Left lobe of liver (tissue), 2 donors: ENCODE measurements at regions not wholly inside any gene's neighbourhood (a gene's known extent, or its start where the extent isn't known, plus 50 kb on each side); places are given as distances from the start of the nearest gene placed in this dataset.

Source experiments
- ATAC-seq: fragments of 200-7000 bp; cut with Tn5 transposase; one replicate; pipeline ENCODE4 v1.9.1; 2020; ENCODE audit warnings: mild to moderate bottlenecking, moderate library complexity
- DNase-seq: peaks from one replicate; pipeline ENCODE4 v3.0.0-alpha.2; 2020; ENCODE audit warnings: low spot score
- donor health status: DM: no; HTN: no; CAD: no; lungs with moderate emphysema.
- donor health status: DM: no; HTN: yes; CAD: no.

DNA sequence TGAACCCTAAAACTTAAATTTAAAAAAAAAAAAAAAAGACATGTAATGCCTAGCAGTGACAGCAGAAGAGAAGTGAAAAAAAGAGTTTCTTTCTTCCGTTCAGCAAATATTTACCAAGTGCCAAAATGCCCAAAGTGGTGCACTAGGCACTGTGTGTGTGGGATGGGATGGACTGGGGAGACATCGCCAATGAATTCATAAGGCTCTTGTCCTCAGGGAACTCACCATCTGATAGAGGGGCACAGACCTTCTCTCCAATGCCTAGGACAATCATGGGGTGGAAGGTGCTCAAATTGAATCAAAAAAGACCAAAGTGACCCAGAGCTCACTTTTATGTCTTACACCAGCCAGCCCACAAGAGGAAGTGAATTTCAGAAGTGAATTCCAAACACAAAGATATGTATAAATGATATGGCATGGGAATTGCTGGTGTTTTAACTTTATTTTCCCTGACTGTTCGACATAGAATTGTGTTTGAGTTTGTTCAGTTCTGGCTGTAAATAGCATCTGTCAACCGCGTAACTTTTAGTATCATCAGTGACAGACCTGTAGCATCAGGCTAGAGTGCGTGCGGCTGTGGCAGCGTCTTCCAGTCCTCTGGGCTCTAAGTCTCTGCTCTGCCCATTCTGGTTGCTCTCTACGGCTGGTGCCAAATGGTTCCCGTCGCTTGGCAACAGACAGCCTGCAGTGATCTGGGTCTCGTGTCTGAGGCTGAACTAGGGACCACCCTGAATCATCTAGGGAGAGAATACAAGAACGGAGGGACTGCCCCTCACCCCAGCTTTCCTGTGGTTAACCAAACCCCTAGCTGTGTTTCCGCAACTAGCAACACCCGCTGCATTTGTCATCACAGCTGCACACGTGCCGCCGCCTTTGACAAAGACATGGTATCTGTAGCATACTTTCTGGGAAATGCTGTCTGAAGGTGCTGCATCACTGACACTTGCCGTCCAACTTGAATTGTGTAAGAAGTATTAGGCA lies 154.0 kb upstream of the THBS1 start:
- DNase-seq (no peak), ATAC-seq (no peak)

DNA sequence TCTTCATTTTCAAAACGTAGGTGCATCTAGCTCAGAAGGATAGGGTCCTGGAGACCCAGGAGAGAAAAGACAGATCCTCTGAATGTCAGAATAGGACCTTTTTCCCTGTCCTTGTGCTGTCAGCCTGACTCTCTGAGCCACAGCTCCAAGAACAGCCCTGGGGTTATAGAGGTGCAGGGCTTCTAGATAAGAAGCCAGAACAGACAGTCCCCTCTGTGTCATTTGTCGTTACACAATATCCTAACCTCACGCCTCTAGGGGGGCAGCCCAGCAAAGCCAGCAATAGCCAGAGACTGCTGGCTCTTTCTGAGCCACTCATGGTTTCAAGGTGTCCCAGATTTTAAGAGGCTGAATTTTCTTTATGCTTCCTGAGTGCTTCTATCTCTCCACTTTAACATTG lies 153.2 kb upstream of the THBS1 start:
- DNase-seq (no peak), ATAC-seq (peak; percentile 45)

DNA sequence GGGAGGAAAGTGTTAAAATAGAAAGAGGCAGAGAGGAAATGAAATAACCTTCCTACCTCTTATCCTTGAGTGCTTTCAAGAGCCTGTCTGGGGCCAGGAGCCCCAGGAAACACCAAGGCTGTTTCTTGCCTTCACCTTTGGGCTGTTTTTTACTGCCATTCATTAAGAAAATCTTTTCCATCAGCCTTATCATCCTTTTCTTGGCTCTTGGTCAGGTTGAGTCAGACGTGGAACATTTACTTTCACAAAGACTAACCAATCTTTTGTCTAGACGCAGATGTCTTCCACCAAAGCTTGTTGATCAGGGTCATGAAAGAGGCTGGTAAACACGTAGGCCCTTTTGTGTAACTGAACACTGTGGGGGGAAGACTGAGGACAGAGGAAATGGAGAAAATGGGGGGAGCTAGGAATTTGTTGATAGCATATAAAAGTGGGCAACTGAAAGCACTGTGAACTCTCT lies 151.0 kb upstream of the THBS1 start:
- no peak for DNase-seq
- no peak for ATAC-seq

DNA sequence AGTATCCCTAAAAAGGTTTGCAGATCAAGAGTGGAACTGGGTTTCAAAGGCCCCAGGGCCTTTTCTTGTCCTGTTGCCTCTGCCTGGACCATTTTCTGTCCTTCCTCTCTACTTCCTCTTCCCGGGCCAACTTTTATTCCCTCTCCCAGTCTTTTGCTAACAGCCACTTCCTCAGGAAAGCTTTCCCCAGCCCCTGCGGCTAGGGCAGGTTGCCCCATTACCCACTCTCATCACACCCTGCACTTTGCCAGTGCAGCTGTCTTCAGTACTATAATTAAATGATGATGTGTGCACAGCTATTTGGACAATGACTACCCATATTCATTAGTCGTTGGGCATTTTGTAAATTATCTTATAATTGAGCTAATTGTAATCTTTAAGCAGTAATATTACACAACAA lies 150.5 kb upstream of the THBS1 start:
- ATAC-seq (no peak), DNase-seq (no peak)

DNA sequence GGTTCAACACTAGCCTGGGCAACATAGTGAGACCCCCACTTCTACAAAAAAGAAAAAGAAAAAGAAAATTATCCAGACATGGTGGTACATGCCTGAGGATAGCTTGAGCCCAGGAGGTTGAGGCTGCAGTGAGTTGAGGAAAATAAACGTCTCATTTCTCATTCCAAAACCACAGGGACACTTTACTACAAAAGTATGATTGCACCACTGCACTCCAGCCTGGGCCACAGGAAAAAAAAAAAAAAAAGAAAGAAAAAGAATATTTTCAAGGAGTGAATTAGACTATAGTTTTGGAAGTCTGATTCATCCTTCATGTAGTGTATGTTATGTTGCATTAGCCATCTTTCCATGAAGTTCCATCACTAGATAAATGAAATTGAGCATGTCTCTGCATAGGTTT lies 149.5 kb upstream of the THBS1 start:
- ATAC-seq, result no peak
- DNase-seq, result no peak

DNA sequence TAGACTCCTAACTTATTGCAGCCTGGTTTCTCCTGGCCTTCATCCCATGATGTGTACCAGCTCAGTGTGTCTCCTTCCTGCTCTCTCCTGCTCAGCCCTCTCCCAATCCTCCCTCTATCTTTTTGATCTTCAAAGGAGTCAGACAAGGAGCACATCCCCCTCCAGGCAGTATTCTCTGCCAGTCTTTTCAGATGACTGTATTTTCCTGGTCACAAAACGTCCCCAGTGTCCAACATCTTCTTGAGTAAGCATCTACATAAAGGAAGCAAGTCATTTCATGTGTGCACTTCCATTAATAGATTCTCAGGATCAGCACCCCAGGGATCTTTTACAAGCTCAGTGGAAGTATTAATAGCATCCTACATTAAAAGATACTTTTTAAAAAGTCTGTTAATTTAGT lies 148.9 kb upstream of the THBS1 start:
- ATAC-seq, result no peak
- DNase-seq, result no peak

DNA sequence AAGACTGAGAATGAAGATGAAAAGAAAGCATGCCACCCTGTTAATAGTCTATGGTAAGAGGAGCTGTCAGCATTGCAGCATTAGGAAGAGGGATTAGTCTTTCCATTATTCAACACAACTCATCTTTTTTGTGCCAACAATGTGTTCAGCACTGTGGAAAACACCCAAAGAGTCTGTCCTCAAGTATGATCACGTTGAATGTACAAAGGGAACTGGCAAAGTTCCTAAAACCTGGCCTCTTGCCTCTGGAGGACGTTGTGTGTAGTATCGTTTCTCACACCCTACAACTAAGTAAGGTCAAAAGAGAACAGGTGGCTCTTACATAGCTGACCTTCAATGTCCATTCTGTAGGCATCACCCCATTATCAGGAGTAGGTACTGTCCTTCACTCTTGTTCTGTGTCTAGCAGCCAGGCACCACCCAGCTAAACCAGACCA lies 147.9 kb upstream of the THBS1 start:
- DNase-seq, result no peak
- no peak for ATAC-seq

DNA sequence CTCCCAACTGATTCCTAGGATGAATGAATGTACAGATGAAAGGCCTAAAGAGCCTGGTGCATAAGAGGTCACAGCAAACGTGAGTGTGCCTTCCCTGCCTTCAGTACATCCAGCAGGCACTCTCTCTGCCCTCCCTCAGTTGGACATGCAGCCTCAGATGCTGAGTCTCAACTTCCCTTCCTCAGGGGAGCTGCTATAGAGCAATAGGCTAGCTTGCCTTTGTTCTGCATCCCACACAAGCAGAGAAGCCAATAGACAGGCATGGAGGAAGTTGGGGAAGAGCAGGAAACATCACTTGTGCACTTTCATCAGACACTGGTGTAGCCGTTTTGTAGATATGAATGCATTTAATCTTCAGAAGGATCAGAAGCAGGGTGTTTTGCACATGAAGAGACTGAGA lies 147.5 kb upstream of the THBS1 start:
- DNase-seq (no peak), ATAC-seq (no peak)

DNA sequence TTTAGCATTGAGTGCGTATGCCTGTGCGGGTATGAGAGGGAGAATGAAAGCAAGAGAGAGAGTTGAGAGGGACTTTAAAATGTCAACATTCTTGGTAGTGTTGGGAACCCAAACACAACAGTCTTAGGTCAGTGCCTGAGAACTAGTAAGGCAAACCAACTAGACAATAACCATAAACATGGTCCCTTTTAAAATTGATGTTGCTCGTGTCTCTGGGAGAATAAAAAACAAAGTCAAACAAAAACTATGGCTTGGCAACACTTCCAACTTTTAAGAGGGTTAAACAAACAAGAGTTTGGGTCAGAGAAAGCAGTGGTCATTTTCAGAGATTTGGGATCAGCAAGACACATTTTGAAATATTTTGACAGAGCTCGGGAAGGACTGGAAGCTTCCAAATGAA lies 146.7 kb upstream of the THBS1 start:
- no peak for DNase-seq
- ATAC-seq, result no peak

DNA sequence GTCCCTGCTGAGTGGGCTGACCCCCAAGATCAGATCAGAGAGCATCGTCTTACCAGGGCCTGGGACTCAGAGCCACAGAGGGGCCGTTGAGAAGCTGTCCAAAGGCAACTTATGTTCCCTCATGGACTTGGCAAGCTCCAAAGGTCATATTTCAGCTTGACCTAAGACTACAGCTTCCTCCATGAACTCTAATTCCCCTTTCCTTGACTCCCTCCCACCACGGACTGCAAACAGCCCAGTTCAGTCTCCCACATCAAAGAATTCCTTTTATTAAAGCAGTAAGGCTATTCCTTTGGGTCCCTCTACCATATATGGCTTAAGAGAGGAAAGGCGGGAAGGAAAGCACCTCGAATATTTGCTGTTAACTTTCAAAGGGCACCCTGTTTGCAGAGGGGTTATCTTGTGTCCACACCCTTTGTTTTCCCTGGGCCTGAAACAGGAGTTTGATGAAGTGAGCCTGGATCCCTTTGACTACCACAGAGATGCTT lies 146.1 kb upstream of the THBS1 start:
- DNase-seq, result no peak
- peak; percentile 47 for ATAC-seq

DNA sequence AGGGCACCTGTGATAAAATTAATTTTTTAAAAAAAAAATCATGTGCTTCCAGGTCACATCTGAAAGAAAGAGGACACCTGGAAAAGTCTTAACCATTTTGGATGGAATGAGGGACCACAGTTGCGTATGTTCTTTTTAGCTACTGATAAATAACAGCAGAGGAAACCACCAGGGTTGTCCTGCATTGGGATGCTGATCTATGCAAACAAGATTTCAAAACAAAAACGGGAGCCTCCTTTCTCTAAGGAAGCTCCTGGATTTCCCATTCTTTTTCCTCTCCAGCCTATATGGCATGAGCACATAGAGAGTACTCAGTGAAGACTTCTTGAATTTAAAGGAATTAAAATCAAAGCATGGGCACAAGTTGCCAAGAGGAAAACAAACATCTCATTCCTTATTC lies 145.6 kb upstream of the THBS1 start:
- DNase-seq, result no peak
- no peak for ATAC-seq

DNA sequence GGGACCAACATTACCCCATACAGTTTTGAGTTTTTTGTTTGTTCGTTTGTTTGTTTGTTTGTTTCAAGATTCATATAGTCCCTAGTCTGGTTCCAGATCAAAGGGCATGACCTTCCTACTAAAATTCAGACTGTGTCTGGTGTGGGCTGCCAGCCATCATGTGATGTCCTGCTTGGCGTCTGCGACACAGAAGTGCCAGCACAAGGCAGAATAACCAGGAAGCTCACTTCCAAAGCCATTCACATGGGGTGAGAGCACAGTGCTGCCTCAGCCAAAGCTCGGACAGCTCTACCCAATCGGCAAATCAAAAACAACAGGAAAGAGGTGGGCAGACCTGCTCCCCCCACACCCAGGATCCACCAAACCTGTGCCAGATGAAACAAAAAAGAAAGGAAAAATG lies 142.6 kb upstream of the THBS1 start:
- DNase-seq, result no peak
- peak; percentile 37 for ATAC-seq

DNA sequence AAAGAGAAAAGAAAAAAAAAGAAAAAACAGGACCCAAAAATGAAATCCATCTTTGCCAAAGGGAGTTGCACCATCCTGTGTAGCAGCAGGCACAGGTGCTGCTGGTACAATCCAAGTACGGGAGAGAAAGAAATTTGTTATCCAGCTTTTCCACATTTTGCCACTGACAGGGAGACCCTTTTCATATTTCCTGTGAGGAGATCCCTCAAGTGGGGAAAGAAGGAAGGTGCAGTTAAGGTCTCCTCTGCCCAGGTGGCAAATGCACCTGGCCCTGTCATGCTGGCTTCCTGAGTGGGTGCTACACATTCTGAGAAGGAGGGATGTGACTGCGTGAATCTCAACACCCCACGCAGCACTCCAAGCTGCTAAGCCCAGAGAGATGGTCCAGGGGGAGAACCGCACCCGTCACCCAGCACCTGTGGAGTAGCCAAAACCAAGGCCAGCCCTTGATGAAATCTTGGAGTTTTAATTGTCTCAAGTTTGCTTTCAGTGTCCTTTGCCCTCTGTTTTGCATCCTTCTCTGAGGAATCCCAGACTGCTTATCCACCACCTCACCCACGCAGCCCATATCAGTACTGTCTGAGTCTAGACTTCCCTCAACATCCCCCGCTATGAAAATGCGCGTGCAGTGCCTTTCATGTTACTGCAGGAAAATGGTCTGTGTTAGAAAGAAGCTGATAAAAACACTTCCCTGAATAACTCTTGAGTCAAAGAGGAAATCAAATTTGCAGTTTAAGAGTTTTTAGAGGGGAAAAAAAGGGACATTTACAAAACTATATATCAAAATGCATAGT lies 141.9 kb upstream of the THBS1 start:
- ATAC-seq, result peak; percentile 18
- no peak for DNase-seq

DNA sequence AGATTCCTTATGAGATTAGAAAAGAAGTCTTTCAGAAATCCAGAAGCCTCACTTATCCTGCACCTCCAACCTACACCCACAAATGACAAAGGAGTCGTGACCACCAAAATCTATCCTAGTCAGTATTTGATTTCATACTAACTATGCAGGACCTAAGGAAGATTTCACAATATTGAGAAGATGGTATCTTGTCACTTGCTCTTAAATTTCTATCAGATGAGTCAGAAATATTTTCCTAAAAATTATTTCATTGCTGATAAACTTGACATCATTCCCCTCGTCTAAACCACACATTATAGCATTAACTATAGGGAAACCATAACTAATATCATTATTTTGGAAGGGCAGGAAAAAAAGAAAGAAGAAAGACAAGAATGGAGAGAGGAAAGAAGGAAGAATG lies 138.0 kb upstream of the THBS1 start:
- ATAC-seq, result no peak
- DNase-seq, result no peak

DNA sequence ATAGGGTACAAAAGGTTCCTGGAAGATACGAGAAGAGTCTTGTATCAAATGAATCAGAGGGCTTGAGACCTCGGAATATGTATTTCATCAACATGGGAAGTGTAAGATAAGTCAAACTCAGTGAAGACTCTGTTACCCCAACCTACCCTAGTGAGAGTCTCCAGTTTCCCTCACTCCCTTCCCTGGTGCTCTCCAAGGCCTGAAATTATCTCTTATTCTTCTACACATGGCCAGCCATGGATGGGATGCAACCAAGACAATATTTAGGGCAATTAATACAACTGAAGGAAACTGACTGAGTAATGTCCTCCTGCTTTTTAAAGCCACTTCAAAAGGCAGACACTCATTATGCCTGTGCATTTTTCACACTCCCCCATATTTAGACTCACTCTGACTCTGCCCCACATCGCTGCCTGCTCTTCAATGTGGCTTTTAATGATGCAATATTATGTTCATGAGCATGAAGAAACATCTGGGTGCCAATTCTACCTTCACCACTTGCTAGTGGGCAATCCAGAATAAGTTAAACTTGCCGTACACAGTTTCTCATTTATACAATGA lies 137.1 kb upstream of the THBS1 start:
- no peak for DNase-seq
- ATAC-seq, result no peak

DNA sequence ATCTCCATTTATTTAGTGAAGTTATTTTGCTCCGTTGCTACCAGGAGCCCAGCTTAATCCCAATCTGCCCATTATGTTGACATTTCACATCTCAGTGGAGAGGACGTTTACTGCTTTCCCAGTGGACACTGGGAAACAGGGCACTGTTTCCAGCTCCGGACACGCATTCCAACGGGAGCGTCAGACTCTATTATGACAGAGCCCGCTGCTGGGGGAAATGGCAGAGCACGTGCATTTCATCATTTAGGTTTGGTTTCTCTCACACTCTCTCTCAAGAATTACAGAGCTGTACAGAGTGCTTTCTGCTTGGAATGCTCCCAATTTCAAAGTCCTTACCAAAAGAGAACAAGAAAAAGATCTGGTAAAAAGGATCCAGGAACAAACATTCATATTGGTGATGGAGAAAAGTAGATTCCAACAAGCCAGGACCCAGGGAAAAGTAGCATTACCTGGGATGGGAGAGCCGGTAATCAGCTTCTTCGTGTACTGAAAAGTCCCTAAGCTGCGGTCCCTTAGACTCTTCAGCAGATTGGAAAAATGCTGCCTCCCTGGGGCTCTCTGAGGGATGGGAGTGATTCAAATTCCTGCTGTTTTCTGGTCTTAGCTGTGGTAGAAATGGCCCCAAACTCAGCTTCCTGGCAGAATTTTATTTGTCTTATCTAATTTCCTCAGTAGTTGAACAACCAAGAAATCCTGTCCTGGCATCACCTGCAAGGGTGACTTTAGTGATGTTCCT lies 136.0 kb upstream of the THBS1 start:
- no peak for ATAC-seq
- DNase-seq, result no peak

DNA sequence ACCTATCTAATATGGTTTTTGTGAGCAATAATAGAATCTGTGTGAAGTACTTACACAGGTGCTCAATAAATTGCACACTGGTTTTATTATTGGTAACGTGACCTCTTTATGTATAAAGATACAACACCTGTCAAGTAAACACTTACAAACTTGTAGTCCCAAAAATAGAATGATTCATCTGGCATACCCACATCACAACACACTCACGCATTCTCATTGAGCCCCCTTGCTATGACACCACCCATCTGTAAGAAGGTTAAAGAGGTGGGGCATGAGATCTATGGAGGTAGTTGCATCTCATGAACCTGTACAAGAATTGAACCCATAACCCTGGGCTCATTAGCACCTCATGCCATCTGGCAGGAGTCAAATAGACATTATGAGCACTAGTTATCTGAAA lies 134.9 kb upstream of the THBS1 start:
- ATAC-seq, result no peak
- DNase-seq, result no peak

DNA sequence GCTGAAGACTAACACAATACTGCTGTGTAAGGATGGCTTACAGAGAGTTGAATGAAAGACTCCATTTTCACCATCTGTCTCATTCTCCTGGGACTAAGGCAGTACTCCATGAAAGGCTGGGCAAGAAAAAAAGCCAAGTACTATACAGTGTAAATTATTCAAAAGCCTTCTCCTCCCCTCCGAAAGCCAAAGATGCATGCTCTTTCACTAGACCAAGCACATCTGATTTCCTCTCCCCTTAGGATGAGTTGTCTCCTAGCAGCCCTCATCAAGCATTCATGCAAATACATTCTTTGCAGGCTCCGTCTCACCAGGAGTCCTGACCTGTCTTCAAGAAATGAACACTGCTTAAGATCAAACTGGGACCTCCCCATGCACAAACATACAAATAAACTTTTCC lies 133.5 kb upstream of the THBS1 start:
- ATAC-seq, result no peak

DNA sequence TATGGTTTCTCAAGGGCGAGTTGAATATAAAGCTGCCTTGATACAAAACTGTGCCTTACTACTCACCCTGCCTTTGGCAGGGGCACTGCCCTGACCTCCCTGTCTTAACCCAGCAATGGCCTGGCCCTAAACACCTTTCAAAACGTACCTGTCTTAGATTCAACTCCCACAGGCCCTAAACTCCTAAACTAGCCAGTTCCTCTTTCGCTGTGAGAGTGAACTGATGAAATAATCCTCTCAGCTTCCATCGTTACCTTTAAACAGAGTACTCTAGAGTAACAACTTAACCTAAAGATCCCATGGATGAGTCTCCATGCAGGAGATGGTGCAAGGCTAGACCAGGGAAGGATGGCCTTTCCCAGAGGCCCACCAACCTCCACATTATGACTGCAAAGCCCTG lies 133.0 kb upstream of the THBS1 start:
- ATAC-seq (no peak), DNase-seq (no peak)

More for the DNA sequence above, 133.5 kb upstream of the THBS1 start:
- DNase-seq, result no peak

DNA sequence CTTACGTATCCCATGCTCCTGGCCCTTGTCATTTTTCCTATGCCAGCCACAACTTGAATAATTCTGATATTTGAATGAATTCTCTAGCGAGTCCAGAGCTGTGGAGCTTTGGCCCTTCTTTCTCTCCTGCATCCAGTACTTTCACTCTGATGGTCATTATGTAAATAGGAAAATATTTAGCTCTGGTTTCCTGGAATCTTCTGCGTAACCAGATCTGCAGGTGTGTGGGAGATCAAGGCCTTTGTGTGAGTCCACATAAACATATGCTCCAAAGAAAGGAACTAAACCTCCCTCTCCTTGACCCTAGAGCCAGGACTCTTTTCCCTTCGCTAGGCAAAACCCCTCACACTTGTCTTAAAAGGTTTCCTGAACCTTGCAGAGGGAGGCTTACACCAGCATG lies 132.5 kb upstream of the THBS1 start:
- no peak for DNase-seq
- no peak for ATAC-seq
